Neuronal stem cell (in vitro differentiated cells): ENCODE measurements at regions not wholly inside any gene's neighbourhood (a gene's known extent, or its start where the extent isn't known, plus 50 kb on each side); places are given as distances from the start of the nearest gene placed in this dataset.
A peak's percentile ranks its signal among the peaks of the same experiment; 100 is the strongest.
"Not testable (repeated sequence)": the region's sequence is repeated elsewhere in the genome, so short reads cannot be mapped to it uniquely, and the experiment has no call there.

ENCODE experiments used
- DNase-seq: peaks from one replicate; pipeline ENCODE4 v3.0.0-alpha.2; 2013; ENCODE audit warnings: low spot score
- H2AFZ ChIP-seq: one replicate; pipeline ENCODE4 v1.6.1; 2013; ENCODE audit warnings: mild to moderate bottlenecking, low read length, inconsistent platforms
- H2AK5ac ChIP-seq: 2 replicates; pipeline ENCODE4 v1.6.1; 2013; ENCODE audit warnings: low read depth, mild to moderate bottlenecking, inconsistent platforms, low read length, moderate library complexity, mixed read lengths
- H2BK120ac ChIP-seq: 2 replicates; pipeline ENCODE4 v1.6.1; 2013; ENCODE audit warnings: low read depth, mild to moderate bottlenecking, inconsistent platforms, low read length, moderate library complexity, mixed read lengths
- H2BK12ac ChIP-seq: one replicate; pipeline ENCODE4 v1.6.1; 2013; ENCODE audit warnings: low read length, inconsistent platforms
- H2BK15ac ChIP-seq: 2 replicates; pipeline ENCODE4 v1.6.1; 2013; ENCODE audit warnings: mild to moderate bottlenecking, low read length, inconsistent platforms, mixed read lengths
- H2BK5ac ChIP-seq: one replicate; pipeline ENCODE4 v1.6.1; 2013; ENCODE audit warnings: inconsistent platforms, mild to moderate bottlenecking, low read length, moderate library complexity
- H3K14ac ChIP-seq: one replicate; pipeline ENCODE4 v1.6.1; 2013; ENCODE audit warnings: low read length, inconsistent platforms
- H3K18ac ChIP-seq: 2 replicates; pipeline ENCODE4 v1.6.1; 2013; ENCODE audit warnings: low read length, inconsistent platforms
- H3K23ac ChIP-seq: 2 replicates; pipeline ENCODE4 v1.6.1; 2013; ENCODE audit warnings: low read depth, mild to moderate bottlenecking, mixed read lengths, low read length, inconsistent platforms; ENCODE audit not compliant: poor library complexity
- H3K27ac ChIP-seq: replicated peaks from 3 replicates; pipeline ENCODE4 v1.5.1; 2013; ENCODE audit warnings: low read length, inconsistent platforms
- H3K27me3 ChIP-seq, 3 experiments: 2 replicates each; pipeline ENCODE4 v1.6.1; 2013; ENCODE audit warnings: low read length in 3 of 3, mild to moderate bottlenecking in 2 of 3, inconsistent platforms in 1 of 3, low read depth in 1 of 3, mixed read lengths in 1 of 3, moderate library complexity in 1 of 3; ENCODE audit not compliant: control insufficient read depth in 3 of 3, insufficient read depth in 3 of 3
- H3K36me3 ChIP-seq, 2 donors: replicated peaks in 1 of 2; 2 replicates each; pipeline ENCODE4 v1.6.1; 2013; ENCODE audit warnings: low read length in 2 of 2; ENCODE audit not compliant: control insufficient read depth in 2 of 2, insufficient read depth in 2 of 2
- H3K4ac ChIP-seq: 2 replicates; pipeline ENCODE4 v1.6.1; 2013; ENCODE audit warnings: inconsistent platforms, mild to moderate bottlenecking, low read length, moderate library complexity
- H3K4me1 ChIP-seq, 2 donors: 1 replicate in 1 of 2; 2 replicates in 1 of 2; pipeline ENCODE4 v1.6.1; 2013; ENCODE audit warnings: low read length in 2 of 2, low read depth in 1 of 2; ENCODE audit not compliant: control insufficient read depth in 2 of 2, insufficient read depth in 1 of 2
- H3K4me2 ChIP-seq: one replicate; pipeline ENCODE4 v1.6.1; 2013; ENCODE audit warnings: mild to moderate bottlenecking, low read length, inconsistent platforms; ENCODE audit not compliant: insufficient read depth, poor library complexity, severe bottlenecking
- H3K4me3 ChIP-seq, 2 donors: 2 replicates each; pipeline ENCODE4 v1.5.1; 2013; ENCODE audit warnings: low read length in 2 of 2, mild to moderate bottlenecking in 2 of 2, inconsistent platforms in 1 of 2, moderate library complexity in 1 of 2
- H3K79me1 ChIP-seq: one replicate; pipeline ENCODE4 v1.6.1; 2013; ENCODE audit warnings: low read depth, mild to moderate bottlenecking, inconsistent platforms, low read length, moderate library complexity
- H3K9ac ChIP-seq: one replicate; pipeline ENCODE4 v1.6.1; 2013; ENCODE audit warnings: mild to moderate bottlenecking, low read depth, low read length, inconsistent platforms; ENCODE audit not compliant: poor library complexity
- H3K9me3 ChIP-seq, 2 donors: replicated peaks in 1 of 2; 2 replicates each; pipeline versions ENCODE3 to v1.6.1; 2013; ENCODE audit warnings: low read length in 2 of 2, mild to moderate bottlenecking in 2 of 2, inconsistent platforms in 1 of 2, low read depth in 1 of 2, mixed read lengths in 1 of 2, moderate library complexity in 1 of 2; ENCODE audit not compliant: control insufficient read depth in 2 of 2, insufficient read depth in 1 of 2
- H4K8ac ChIP-seq: one replicate; pipeline ENCODE4 v1.6.1; 2013; ENCODE audit warnings: low read depth, mild to moderate bottlenecking, inconsistent platforms, low read length, moderate library complexity
- H4K91ac ChIP-seq: one replicate; pipeline ENCODE4 v1.6.1; 2013; ENCODE audit warnings: low read length, low read depth, mild to moderate bottlenecking, inconsistent platforms; ENCODE audit not compliant: poor library complexity
- WGBS, 2 donors: extraction: QIAGEN DNeasy Blood & Tissue Kit; methylation state at CpG; one replicate each; pipeline ENCODE4 v1.1.7; 2013; ENCODE audit warnings: missing lambda C conversion rate in 2 of 2, mixed read lengths in 1 of 2; ENCODE audit not compliant: insufficient read length in 2 of 2, insufficient replicate concordance in 1 of 2; ENCODE audit errors: extremely low coverage in 2 of 2; 5-methylcytosine and 5-hydroxymethylcytosine counted together

DNA sequence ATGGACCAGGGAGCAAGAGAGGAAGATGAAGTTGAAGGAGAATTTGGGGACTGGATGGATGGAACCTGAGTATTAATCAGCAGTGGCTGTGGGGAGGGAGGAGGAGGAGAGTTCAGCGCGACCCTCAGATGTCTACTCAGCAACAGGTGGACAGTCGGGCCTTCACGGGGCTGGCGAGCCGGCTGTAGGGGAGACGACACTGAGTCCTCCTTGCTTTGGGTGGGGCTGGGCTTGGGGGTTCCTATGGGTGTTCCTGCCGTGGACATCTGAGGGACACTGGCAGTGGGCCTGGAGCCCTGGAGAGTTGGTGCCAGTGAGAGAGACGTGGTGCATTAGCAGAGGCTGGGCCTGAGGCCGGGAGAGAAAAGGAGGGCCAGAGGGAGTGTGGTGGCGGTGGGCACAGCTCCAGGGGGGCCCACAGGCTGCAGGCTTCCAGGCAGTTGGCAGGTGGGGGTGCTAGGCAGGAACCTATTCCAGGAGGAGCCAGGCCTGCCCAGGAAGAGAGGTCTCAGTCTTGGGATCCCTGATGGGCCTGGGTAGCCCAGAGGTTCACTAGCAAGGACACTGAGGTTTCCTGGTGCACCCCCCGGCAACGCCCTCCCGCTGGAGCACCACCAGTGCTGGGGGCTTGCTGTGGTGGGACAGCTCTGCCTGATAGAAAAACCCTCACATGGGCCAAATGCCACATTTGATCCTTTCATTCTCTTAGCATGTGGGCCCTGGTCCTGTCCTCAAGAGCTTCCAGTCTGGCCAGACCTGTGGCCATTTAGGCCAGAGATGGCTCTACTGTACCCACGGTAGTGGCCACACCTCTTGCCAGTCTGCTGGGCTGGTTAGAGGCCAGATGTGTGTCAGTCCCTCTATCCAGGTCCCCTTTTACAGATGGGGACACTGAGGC lies 187.4 kb downstream of the TBC1D2B start:
- WGBS, 2 donors = no CpG with 5 or more reads among the region's 15 CpGs

DNA sequence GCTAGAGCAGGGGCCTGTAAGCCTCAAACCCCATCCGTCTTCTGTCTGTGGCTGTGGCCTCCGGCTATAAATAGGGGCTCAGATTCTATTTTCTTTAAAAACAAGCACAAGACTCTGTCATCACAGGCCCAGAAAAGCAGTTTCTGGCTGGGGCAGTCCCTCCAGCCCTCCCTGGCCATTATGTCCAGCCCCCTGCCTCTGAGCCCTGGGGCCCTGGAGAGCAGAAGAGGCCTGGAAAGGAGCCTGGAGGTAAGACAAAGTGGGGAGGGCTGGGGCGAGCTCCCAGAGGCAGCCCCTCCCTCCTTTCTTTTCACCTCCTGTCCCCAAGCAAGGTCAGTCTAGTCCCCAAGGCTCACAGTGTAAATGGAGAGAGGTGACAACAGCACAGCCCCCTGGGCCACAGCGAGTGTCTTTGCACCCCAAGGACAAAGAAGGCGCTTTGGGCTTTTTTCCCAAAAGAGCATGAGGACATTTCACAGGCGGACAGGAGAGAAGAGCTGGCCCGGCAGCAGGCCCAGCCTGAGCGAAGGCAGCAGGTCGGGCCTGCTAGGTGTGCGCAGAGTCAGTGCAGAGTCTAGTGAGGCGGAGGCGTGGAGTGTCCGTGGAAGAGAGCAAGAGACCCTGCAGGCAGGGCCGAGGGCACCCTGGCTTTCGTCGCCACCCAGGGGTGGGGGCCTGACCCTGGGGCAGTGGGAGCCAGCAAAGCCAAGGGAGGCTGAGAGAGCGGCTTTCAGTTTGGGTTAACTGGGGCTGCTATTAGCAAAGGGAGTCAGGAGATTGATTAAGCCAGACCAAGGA lies 188.3 kb downstream of the TBC1D2B start:
- no CpG with 5 or more reads among the region's 17 CpGs for WGBS, 2 donors
- peak overlapping the region; percentile 92 for H4K8ac ChIP-seq
- peak overlapping the region; percentile 53 for H2BK5ac ChIP-seq
- H2BK15ac ChIP-seq = no peak overlapping the region
- no peak overlapping the region for H2AK5ac ChIP-seq
- no peak overlapping the region for H3K4me2 ChIP-seq
- H3K14ac ChIP-seq = no peak overlapping the region
- H3K23ac ChIP-seq = peak overlapping the region; percentile 43
- H3K9me3 ChIP-seq = no peaks in the 10 kb centered on the region
- DNase-seq = no peak
- H3K27ac ChIP-seq = no peak overlapping the region
- peaks cover 1 to 2% of the 10 kb centered on the region in 2 donors for H3K4me1 ChIP-seq
- no peak overlapping the region for H2AFZ ChIP-seq
- no peak overlapping the region for H3K4ac ChIP-seq
- no peak overlapping the region for H2BK12ac ChIP-seq
- no peak overlapping the region for H3K4me3 ChIP-seq
- no peak overlapping the region for H2BK120ac ChIP-seq
- H3K18ac ChIP-seq = peak overlapping the region; percentile 71
- H4K91ac ChIP-seq = no peak overlapping the region
- H3K36me3 ChIP-seq = no peaks in the 10 kb centered on the region
- H3K79me1 ChIP-seq = no peaks in the 10 kb centered on the region
- no peaks in the 10 kb centered on the region for H3K27me3 ChIP-seq
- H3K9ac ChIP-seq = no peak overlapping the region

More for the DNA sequence above, 187.4 kb downstream of the TBC1D2B start:
- H3K14ac ChIP-seq, H2BK5ac ChIP-seq, H4K8ac ChIP-seq, H3K36me3 ChIP-seq, H2AFZ ChIP-seq, DNase-seq, H3K18ac ChIP-seq, H3K9ac ChIP-seq, H2BK120ac ChIP-seq, H3K9me3 ChIP-seq, H3K27me3 ChIP-seq, H3K23ac ChIP-seq, H2BK12ac ChIP-seq, H2AK5ac ChIP-seq, H3K4me2 ChIP-seq, H2BK15ac ChIP-seq, H3K4me3 ChIP-seq, H3K27ac ChIP-seq, H3K4ac ChIP-seq, H4K91ac ChIP-seq, H3K4me1 ChIP-seq, H3K79me1 ChIP-seq: not testable (repeated sequence)

DNA sequence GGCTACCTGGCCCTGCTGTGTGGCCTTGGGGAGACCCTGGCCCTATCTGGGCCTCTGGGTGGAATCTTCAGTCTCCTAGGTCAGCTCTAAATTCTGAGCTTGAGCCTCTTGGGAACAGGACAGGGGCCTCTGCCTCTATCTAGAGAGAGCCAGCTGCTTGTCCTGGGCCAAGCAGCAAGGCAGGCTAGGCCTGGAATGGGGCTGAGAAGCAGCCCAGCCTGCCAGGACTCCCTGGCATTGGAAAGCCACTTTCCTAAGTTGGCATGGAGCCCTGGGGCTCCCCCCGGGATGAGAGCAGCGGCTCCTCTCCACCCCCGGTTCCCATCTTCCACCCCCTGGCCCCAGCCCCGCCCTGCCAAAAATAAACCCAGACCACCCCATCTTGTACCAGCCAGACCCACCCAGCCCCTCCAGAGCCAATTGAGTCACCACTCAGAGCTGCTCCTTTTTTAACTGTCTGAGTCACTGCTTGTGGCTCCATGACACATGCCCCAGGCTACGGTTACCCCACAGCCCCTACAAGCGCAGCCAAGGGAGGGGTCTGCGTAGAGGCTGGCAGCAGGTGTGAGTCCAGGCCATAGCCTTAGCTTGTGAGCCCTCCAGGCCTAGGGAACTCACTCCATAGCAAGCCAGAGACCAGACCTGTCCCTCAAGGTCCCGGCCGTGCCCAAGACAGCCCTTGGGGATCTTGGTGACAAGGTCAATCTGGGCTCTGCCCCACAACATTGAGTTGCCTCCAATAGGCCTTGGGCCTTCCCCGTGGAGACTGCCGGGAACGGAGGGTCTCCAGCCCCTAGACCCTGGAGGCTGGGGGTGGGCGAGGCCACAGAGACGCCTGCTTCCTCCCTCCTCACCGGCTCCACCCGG lies 189.7 kb downstream of the TBC1D2B start:
- not testable (repeated sequence) for H3K23ac ChIP-seq, H3K36me3 ChIP-seq, H2AFZ ChIP-seq, H3K27me3 ChIP-seq, DNase-seq, H3K4me2 ChIP-seq, H2BK15ac ChIP-seq, H2AK5ac ChIP-seq, H4K91ac ChIP-seq, H3K18ac ChIP-seq, H2BK120ac ChIP-seq, H3K4me1 ChIP-seq, H4K8ac ChIP-seq, H3K14ac ChIP-seq, H3K27ac ChIP-seq, H3K9ac ChIP-seq, H3K4ac ChIP-seq, H3K9me3 ChIP-seq, H3K4me3 ChIP-seq, H2BK12ac ChIP-seq, H2BK5ac ChIP-seq, H3K79me1 ChIP-seq
- no CpG with 5 or more reads among the region's 16 CpGs for WGBS, 2 donors
